ENCODE measurements at regions not wholly inside any gene's neighbourhood (a gene's known extent, or its start where the extent isn't known, plus 50 kb on each side); places are given as distances from the start of the nearest gene placed in this dataset.

- TF ChIP-seq, protein P1, sequence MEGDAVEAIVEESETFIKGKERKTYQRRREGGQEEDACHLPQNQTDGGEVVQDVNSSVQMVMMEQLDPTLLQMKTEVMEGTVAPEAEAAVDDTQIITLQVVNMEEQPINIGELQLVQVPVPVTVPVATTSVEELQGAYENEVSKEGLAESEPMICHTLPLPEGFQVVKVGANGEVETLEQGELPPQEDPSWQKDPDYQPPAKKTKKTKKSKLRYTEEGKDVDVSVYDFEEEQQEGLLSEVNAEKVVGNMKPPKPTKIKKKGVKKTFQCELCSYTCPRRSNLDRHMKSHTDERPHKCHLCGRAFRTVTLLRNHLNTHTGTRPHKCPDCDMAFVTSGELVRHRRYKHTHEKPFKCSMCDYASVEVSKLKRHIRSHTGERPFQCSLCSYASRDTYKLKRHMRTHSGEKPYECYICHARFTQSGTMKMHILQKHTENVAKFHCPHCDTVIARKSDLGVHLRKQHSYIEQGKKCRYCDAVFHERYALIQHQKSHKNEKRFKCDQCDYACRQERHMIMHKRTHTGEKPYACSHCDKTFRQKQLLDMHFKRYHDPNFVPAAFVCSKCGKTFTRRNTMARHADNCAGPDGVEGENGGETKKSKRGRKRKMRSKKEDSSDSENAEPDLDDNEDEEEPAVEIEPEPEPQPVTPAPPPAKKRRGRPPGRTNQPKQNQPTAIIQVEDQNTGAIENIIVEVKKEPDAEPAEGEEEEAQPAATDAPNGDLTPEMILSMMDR (IDR thresholded peaks at IDR 0.05), result no peak
- TF ChIP-seq POLR2A (IDR thresholded peaks at IDR 0.05), result no peak
These were observed 274.4 kb downstream of the PLPP3 start for GRCh38 chr1:56304975-56305374.

Data from testis (tissue), 2 donors.